ENCODE measurements at regions not wholly inside any gene's neighbourhood (a gene's known extent, or its start where the extent isn't known, plus 50 kb on each side); places are given as distances from the start of the nearest gene placed in this dataset.

DNA sequence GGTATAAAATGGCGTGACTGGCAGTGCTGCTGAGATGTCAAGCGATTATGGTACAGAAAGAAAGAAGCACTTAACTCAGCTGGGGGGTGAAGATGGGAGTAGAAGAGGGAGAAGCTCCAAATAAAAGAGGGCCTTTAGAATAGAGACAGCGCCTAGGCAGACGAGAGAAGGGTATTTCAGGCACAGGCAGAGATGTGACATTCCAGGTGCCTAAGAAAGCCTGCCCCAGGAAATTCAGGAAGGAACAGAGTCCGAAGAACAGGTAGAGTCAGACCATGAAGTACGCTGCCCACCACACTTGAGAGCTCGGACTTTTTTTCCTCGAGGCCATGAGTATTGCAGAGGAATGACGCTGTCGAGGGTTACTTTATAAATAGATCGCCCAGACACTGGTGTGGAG lies 170.9 kb upstream of the ATF7IP start:
- no peaks in the 10 kb centered on the region for H3K9me3 ChIP-seq (ENCODE audit: low read depth)

DNA sequence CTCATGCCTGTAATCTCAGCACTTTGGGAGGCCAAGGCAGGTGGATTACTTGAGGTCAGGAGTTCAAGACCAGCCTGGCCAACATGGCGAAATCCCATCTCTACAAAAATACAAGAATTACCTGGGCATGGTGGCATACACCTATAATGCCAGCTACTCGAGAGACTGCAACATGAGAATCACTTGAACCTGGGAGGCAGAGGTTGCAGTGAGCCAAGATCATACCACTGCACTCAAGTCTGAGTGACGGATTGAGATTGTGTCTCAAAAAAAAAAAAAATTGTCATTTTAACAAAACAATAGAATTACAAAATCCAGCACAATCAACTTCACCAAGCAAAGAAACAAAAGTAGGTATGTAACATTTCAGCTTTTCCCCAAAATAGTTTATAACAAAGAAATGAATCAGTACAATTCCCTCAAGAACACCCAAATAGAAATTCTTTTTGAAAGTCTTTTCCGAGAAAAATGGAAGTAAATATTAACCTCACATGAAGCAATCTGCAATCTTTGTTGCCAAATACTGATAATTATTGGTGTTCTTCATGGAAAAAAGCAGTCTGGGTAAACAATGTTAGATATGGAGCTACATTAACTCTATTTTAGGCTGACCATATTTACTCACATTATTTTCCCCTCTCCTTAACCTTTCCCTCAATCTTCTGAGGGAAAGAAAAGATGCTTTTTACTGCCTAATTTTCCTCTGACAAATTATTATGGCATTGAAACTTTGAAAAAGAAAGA lies 165.9 kb upstream of the ATF7IP start:
- no peak overlapping the region for H3K27ac ChIP-seq
- H3K4me1 ChIP-seq (ENCODE audit: low read depth): no peaks in the 10 kb centered on the region
- H3K4me3 ChIP-seq: no peak overlapping the region
- no peaks in the 10 kb centered on the region for H3K27me3 ChIP-seq
- no peak for DNase-seq (ENCODE audit: low read depth in 1 of 2, low spot score in 1 of 2)
- no peaks in the 10 kb centered on the region for H3K9me3 ChIP-seq (ENCODE audit: low read depth)
- TF ChIP-seq, protein P1, sequence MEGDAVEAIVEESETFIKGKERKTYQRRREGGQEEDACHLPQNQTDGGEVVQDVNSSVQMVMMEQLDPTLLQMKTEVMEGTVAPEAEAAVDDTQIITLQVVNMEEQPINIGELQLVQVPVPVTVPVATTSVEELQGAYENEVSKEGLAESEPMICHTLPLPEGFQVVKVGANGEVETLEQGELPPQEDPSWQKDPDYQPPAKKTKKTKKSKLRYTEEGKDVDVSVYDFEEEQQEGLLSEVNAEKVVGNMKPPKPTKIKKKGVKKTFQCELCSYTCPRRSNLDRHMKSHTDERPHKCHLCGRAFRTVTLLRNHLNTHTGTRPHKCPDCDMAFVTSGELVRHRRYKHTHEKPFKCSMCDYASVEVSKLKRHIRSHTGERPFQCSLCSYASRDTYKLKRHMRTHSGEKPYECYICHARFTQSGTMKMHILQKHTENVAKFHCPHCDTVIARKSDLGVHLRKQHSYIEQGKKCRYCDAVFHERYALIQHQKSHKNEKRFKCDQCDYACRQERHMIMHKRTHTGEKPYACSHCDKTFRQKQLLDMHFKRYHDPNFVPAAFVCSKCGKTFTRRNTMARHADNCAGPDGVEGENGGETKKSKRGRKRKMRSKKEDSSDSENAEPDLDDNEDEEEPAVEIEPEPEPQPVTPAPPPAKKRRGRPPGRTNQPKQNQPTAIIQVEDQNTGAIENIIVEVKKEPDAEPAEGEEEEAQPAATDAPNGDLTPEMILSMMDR (IDR thresholded peaks at IDR 0.05; ENCODE audit: low read depth, low read length): no peak
- no peaks in the 10 kb centered on the region for H3K36me3 ChIP-seq

More for the DNA sequence above, 170.9 kb upstream of the ATF7IP start:
- TF ChIP-seq, protein P1 (IDR thresholded peaks at IDR 0.05; ENCODE audit: low read depth, low read length): no peak
- H3K27me3 ChIP-seq: no peaks in the 10 kb centered on the region
- no peak overlapping the region for H3K4me3 ChIP-seq
- no peaks in the 10 kb centered on the region for H3K36me3 ChIP-seq
- DNase-seq (ENCODE audit: low read depth in 1 of 2, low spot score in 1 of 2): no peak
- H3K4me1 ChIP-seq (ENCODE audit: low read depth): no peaks in the 10 kb centered on the region
- H3K27ac ChIP-seq: no peak overlapping the region

DNA sequence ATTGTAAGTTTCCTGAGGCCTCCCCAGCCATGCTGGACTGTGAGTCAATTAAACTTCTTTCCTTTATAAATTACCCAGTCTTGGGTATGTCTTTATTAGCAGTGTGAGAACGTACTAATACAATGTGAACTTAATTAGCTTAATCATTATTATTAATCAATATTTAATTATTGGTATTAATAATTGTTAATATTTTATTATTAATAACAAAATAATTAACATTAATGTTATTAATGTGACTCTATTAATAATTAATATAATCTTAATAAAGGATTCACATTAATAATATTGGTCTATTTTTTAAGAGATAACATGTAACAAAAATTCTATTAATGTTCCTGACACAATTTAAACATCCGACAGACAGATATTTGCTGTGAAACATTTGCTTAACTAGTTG lies 164.9 kb upstream of the ATF7IP start:
- DNase-seq (ENCODE audit: low read depth in 1 of 2, low spot score in 1 of 2): no peak
- TF ChIP-seq, protein P1 (IDR thresholded peaks at IDR 0.05; ENCODE audit: low read depth, low read length): no peak
- no peak overlapping the region for H3K27ac ChIP-seq
- H3K36me3 ChIP-seq: no peaks in the 10 kb centered on the region
- H3K9me3 ChIP-seq (ENCODE audit: low read depth): no peaks in the 10 kb centered on the region
- no peaks in the 10 kb centered on the region for H3K4me1 ChIP-seq (ENCODE audit: low read depth)
- no peak overlapping the region for H3K4me3 ChIP-seq
- H3K27me3 ChIP-seq: no peaks in the 10 kb centered on the region

DNA sequence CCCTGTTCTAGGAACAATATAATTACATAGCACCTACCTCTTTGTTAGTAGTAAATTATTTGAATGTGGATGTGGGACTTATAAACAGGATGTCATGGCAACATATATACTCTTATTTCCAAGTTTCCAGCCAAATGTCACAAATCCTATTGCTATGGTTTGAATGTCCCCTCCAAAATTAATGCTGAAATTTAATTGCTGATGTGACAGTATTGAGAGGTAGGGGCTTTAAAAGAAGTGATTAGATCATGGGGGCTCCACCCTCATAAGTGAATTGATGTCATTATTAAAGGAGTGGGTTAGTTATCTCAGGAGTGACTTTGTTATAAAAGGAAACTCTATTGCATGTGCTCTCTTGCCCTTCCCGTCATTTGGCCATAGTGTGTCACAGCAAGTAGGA lies 164.2 kb upstream of the ATF7IP start:
- Histone ChIP-seq H3K4me3 (no peak overlapping the region), H3K27me3 (no peaks in the 10 kb centered on the region), H3K27ac (no peak overlapping the region), H3K36me3 (no peaks in the 10 kb centered on the region), H3K4me1 (ENCODE audit: low read depth) (no peaks in the 10 kb centered on the region), H3K9me3 (ENCODE audit: low read depth) (no peaks in the 10 kb centered on the region)
- TF ChIP-seq, protein P1 (IDR thresholded peaks at IDR 0.05; ENCODE audit: low read depth, low read length): no peak
- no peak for DNase-seq (ENCODE audit: low read depth in 1 of 2, low spot score in 1 of 2)

DNA sequence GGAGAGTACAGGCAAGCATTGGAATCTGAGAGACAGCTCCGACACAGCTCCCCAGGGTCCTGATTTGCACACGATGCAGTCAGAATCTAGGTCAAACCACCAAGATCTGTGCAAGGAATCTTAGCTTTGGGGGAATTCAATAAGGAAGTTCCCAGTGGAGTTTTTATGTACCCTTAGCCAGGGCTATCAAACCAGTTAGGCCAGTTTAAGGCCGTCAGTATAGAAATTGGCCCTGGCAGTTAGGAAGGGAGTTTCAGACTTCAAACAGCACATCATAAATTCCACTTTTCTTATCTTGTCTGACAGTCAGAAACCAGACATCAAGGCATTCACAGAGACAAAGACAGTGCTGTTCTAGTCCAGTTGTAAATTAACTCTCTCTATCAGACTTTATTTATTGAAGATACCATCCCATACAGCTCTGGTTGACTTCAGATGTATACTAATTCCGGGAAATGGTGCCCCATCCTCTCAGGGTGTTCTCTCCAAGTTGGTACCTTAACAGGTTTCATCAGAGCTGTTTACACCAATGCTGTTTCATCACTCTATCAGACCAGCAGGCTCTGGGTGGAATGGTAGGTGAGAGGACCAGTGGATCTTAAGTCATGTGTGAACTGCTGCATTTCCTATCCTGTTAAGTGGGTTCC lies 157.5 kb upstream of the ATF7IP start:
- H3K9me3 ChIP-seq (ENCODE audit: low read depth): no peaks in the 10 kb centered on the region
- H3K36me3 ChIP-seq: no peaks in the 10 kb centered on the region
- H3K4me3 ChIP-seq: no peak overlapping the region
- H3K27me3 ChIP-seq: no peaks in the 10 kb centered on the region
- TF ChIP-seq, protein P1 (IDR thresholded peaks at IDR 0.05; ENCODE audit: low read depth, low read length): no peak
- H3K4me1 ChIP-seq (ENCODE audit: low read depth): no peaks in the 10 kb centered on the region
- no peak for DNase-seq (ENCODE audit: low read depth in 1 of 2, low spot score in 1 of 2)
- no peak overlapping the region for H3K27ac ChIP-seq
